22Rv1 (cell line): ENCODE measurements at regions not wholly inside any gene's neighbourhood (a gene's known extent, or its start where the extent isn't known, plus 50 kb on each side); places are given as distances from the start of the nearest gene placed in this dataset.

Experiments
- CTCF ChIP-seq: fragments of 450-650 bp; IDR thresholded peaks from 2 replicates; pipeline ENCODE4 v1.5.1; 2017; ENCODE audit warnings: mild to moderate bottlenecking
- ZFX ChIP-seq: fragments of 450-650 bp; IDR thresholded peaks from 2 replicates; pipeline ENCODE4 v1.6.1; 2017; ENCODE audit warnings: antibody characterized with exemption, borderline replicate concordance

GRCh38 chr1:76713535-76713934, 153.7 kb upstream of the ST6GALNAC5 start:
- TF ChIP-seq CTCF (no peak), ZFX (no peak)
